ENCODE measurements at regions not wholly inside any gene's neighbourhood (a gene's known extent, or its start where the extent isn't known, plus 50 kb on each side); places are given as distances from the start of the nearest gene placed in this dataset.

- H3K36me3 Mint-ChIP-seq (ENCODE audit: low read depth): no peaks in the 10 kb centered on the region
- H3K4me1 Mint-ChIP-seq (ENCODE audit: low read depth): no peaks in the 10 kb centered on the region
- no peak for DNase-seq
- no peaks in the 10 kb centered on the region for H3K9me3 Mint-ChIP-seq
- intact Hi-C loops (cut with micrococcal nuclease): no loop called here
- H3K4me3 Mint-ChIP-seq: no peak overlapping the region
- no peak overlapping the region for H3K27ac Mint-ChIP-seq
- no peaks in the 10 kb centered on the region for H3K27me3 Mint-ChIP-seq (ENCODE audit: low read depth)
- CTCF ChIA-PET: no interaction called here
Observed at GRCh38 chr12:98355322-98355721, 160.1 kb upstream of the TMPO start.

GRCh38 chr12:98355933-98356332 lies 159.5 kb upstream of the TMPO start:
- Mint-ChIP-seq H3K27ac (no peak overlapping the region), H3K4me1 (ENCODE audit: low read depth) (no peaks in the 10 kb centered on the region), H3K4me3 (no peak overlapping the region), H3K9me3 (no peaks in the 10 kb centered on the region), H3K36me3 (ENCODE audit: low read depth) (no peaks in the 10 kb centered on the region), H3K27me3 (ENCODE audit: low read depth) (no peaks in the 10 kb centered on the region)
- intact Hi-C loops (cut with micrococcal nuclease): no loop called here
- no peak for DNase-seq
- CTCF ChIA-PET: no interaction called here

- Mint-ChIP-seq H3K27ac (no peak overlapping the region), H3K9me3 (no peaks in the 10 kb centered on the region), H3K36me3 (ENCODE audit: low read depth) (no peaks in the 10 kb centered on the region), H3K4me3 (no peak overlapping the region), H3K27me3 (ENCODE audit: low read depth) (peaks cover 6% of the 10 kb centered on the region), H3K4me1 (ENCODE audit: low read depth) (no peaks in the 10 kb centered on the region)
- DNase-seq: no peak
- intact Hi-C loops (cut with micrococcal nuclease): no loop called here
- CTCF ChIA-PET: no interaction called here
Observed at GRCh38 chr12:98358144-98358543, 157.2 kb upstream of the TMPO start.

- Mint-ChIP-seq H3K27ac (no peak overlapping the region), H3K27me3 (ENCODE audit: low read depth) (peaks cover 16% of the 10 kb centered on the region), H3K4me1 (ENCODE audit: low read depth) (no peaks in the 10 kb centered on the region), H3K36me3 (ENCODE audit: low read depth) (no peaks in the 10 kb centered on the region), H3K9me3 (no peaks in the 10 kb centered on the region), H3K4me3 (no peak overlapping the region)
- intact Hi-C loops (cut with micrococcal nuclease): no loop called here
- CTCF ChIA-PET: no interaction called here
- no peak for DNase-seq
Observed at GRCh38 chr12:98359856-98360255, 155.5 kb upstream of the TMPO start.

GRCh38 chr12:98360401-98360800 lies 155.0 kb upstream of the TMPO start:
- CTCF ChIA-PET: no interaction called here
- intact Hi-C loops (cut with micrococcal nuclease): no loop called here
- no peak for DNase-seq
- Mint-ChIP-seq H3K4me1 (ENCODE audit: low read depth) (no peaks in the 10 kb centered on the region), H3K27ac (no peak overlapping the region), H3K27me3 (ENCODE audit: low read depth) (peaks cover 16% of the 10 kb centered on the region), H3K9me3 (no peaks in the 10 kb centered on the region), H3K4me3 (no peak overlapping the region), H3K36me3 (ENCODE audit: low read depth) (no peaks in the 10 kb centered on the region)

- CTCF ChIA-PET: interaction anchor here (0.7 to 1.6 kb wide), 4 partner anchors 18 to 172 kb away, joined by 3 to 4 read pairs (median 4); no protein-coding TSS in a partner anchor
- Mint-ChIP-seq H3K27ac (no peak overlapping the region), H3K27me3 (ENCODE audit: low read depth) (peaks cover 31% of the 10 kb centered on the region), H3K9me3 (no peaks in the 10 kb centered on the region), H3K36me3 (ENCODE audit: low read depth) (no peaks in the 10 kb centered on the region), H3K4me1 (ENCODE audit: low read depth) (peaks cover 9% of the 10 kb centered on the region), H3K4me3 (no peak overlapping the region)
- intact Hi-C loops (cut with micrococcal nuclease): no loop called here
- DNase-seq: no peak
Observed at GRCh38 chr12:98369581-98369980, 145.8 kb upstream of the TMPO start.

- no peaks in the 10 kb centered on the region for H3K36me3 Mint-ChIP-seq (ENCODE audit: low read depth)
- CTCF ChIA-PET: interaction anchor here (0.5 to 1.6 kb wide), 6 partner anchors 9 to 1113 kb away, joined by 3 to 4 read pairs (median 3); no protein-coding TSS in a partner anchor
- DNase-seq: no peak
- H3K27me3 Mint-ChIP-seq (ENCODE audit: low read depth): peaks cover 28% of the 10 kb centered on the region
- H3K9me3 Mint-ChIP-seq: no peaks in the 10 kb centered on the region
- intact Hi-C loops (cut with micrococcal nuclease): no loop called here
- no peak overlapping the region for H3K4me3 Mint-ChIP-seq
- peaks cover 9% of the 10 kb centered on the region for H3K4me1 Mint-ChIP-seq (ENCODE audit: low read depth)
- no peak overlapping the region for H3K27ac Mint-ChIP-seq
Observed at GRCh38 chr12:98370976-98371375, 144.4 kb upstream of the TMPO start.

GRCh38 chr12:98371419-98371818 lies 144.0 kb upstream of the TMPO start:
- H3K4me3 Mint-ChIP-seq: no peak overlapping the region
- peaks cover 26% of the 10 kb centered on the region for H3K27me3 Mint-ChIP-seq (ENCODE audit: low read depth)
- intact Hi-C loops (cut with micrococcal nuclease): no loop called here
- no peaks in the 10 kb centered on the region for H3K36me3 Mint-ChIP-seq (ENCODE audit: low read depth)
- peaks cover 9% of the 10 kb centered on the region for H3K4me1 Mint-ChIP-seq (ENCODE audit: low read depth)
- CTCF ChIA-PET: interaction anchor here (0.5 to 1.6 kb wide), 4 partner anchors 9 to 1114 kb away, joined by 3 read pairs; no protein-coding TSS in a partner anchor
- no peak overlapping the region for H3K27ac Mint-ChIP-seq
- DNase-seq: no peak
- H3K9me3 Mint-ChIP-seq: no peaks in the 10 kb centered on the region

GRCh38 chr12:98372340-98373024 lies 142.9 kb upstream of the TMPO start:
- H3K4me1 Mint-ChIP-seq (ENCODE audit: low read depth): peaks cover 9% of the 10 kb centered on the region
- intact Hi-C loops (cut with micrococcal nuclease): loop anchor here (1.0 to 2.0 kb wide), 3 partner anchors 25 to 1794 kb away; no protein-coding TSS in a partner anchor
- H3K36me3 Mint-ChIP-seq (ENCODE audit: low read depth): no peaks in the 10 kb centered on the region
- no peaks in the 10 kb centered on the region for H3K9me3 Mint-ChIP-seq
- no peak overlapping the region for H3K4me3 Mint-ChIP-seq
- peaks cover 30% of the 10 kb centered on the region for H3K27me3 Mint-ChIP-seq (ENCODE audit: low read depth)
- DNase-seq: no peak
- no peak overlapping the region for H3K27ac Mint-ChIP-seq
- CTCF ChIA-PET: no interaction called here

GRCh38 chr12:98373025-98373554 lies 142.3 kb upstream of the TMPO start:
- H3K4me1 Mint-ChIP-seq (ENCODE audit: low read depth): peaks cover 9% of the 10 kb centered on the region
- no peaks in the 10 kb centered on the region for H3K36me3 Mint-ChIP-seq (ENCODE audit: low read depth)
- no peaks in the 10 kb centered on the region for H3K9me3 Mint-ChIP-seq
- CTCF ChIA-PET: no interaction called here
- no peak for DNase-seq
- intact Hi-C loops (cut with micrococcal nuclease): loop anchor here (1.0 to 2.0 kb wide), 2 partner anchors 24 to 1794 kb away; no protein-coding TSS in a partner anchor
- H3K4me3 Mint-ChIP-seq: no peak overlapping the region
- no peak overlapping the region for H3K27ac Mint-ChIP-seq
- peaks cover 30% of the 10 kb centered on the region for H3K27me3 Mint-ChIP-seq (ENCODE audit: low read depth)

GRCh38 chr12:98374007-98374406 lies 141.4 kb upstream of the TMPO start:
- no peak overlapping the region for H3K27ac Mint-ChIP-seq
- H3K36me3 Mint-ChIP-seq (ENCODE audit: low read depth): no peaks in the 10 kb centered on the region
- DNase-seq: no peak
- no peaks in the 10 kb centered on the region for H3K9me3 Mint-ChIP-seq
- no peak overlapping the region for H3K4me3 Mint-ChIP-seq
- CTCF ChIA-PET: no interaction called here
- peaks cover 9% of the 10 kb centered on the region for H3K4me1 Mint-ChIP-seq (ENCODE audit: low read depth)
- H3K27me3 Mint-ChIP-seq (ENCODE audit: low read depth): peaks cover 30% of the 10 kb centered on the region
- intact Hi-C loops (cut with micrococcal nuclease): no loop called here

- no peak overlapping the region for H3K4me3 Mint-ChIP-seq
- peaks cover 12% of the 10 kb centered on the region for H3K27me3 Mint-ChIP-seq (ENCODE audit: low read depth)
- no peaks in the 10 kb centered on the region for H3K4me1 Mint-ChIP-seq (ENCODE audit: low read depth)
- no peak for DNase-seq
- H3K27ac Mint-ChIP-seq: no peak overlapping the region
- intact Hi-C loops (cut with micrococcal nuclease): no loop called here
- CTCF ChIA-PET: no interaction called here
- H3K9me3 Mint-ChIP-seq: no peaks in the 10 kb centered on the region
- no peaks in the 10 kb centered on the region for H3K36me3 Mint-ChIP-seq (ENCODE audit: low read depth)
Observed at GRCh38 chr12:98379106-98379505, 136.3 kb upstream of the TMPO start.

GRCh38 chr12:98385641-98386040 lies 129.7 kb upstream of the TMPO start:
- Mint-ChIP-seq H3K27ac (no peak overlapping the region), H3K27me3 (ENCODE audit: low read depth) (peaks cover 5% of the 10 kb centered on the region), H3K4me3 (no peak overlapping the region), H3K36me3 (ENCODE audit: low read depth) (no peaks in the 10 kb centered on the region), H3K9me3 (no peaks in the 10 kb centered on the region), H3K4me1 (ENCODE audit: low read depth) (no peaks in the 10 kb centered on the region)
- CTCF ChIA-PET: interaction anchor here (0.6 kb wide), 1 partner anchor 1086 kb away, joined by 3 read pairs; no protein-coding TSS in a partner anchor
- DNase-seq: no peak
- intact Hi-C loops (cut with micrococcal nuclease): no loop called here
